ENCODE measurements at regions not wholly inside any gene's neighbourhood (a gene's known extent, or its start where the extent isn't known, plus 50 kb on each side); places are given as distances from the start of the nearest gene placed in this dataset.

DNA sequence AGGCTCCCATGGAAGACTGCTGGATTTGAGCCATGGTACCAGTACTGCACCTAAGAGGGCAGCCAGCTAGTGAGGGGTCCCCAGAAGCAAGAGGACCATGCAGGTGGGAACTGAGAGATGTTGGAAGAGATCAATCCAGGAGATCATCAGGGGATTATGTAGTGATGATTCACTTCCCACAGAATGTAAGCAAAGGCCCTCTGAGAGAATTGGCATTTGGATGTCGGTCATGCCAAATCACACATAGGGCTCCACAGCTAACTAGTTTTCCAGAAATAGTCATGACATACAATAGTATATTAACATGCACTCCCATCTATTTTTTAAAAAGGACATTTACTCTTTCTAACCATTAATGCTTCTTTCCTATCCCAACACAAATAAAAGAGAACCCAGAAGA, 112.5 kb downstream of the RASGEF1B start (continued):
- TF ChIP-seq, protein P1, sequence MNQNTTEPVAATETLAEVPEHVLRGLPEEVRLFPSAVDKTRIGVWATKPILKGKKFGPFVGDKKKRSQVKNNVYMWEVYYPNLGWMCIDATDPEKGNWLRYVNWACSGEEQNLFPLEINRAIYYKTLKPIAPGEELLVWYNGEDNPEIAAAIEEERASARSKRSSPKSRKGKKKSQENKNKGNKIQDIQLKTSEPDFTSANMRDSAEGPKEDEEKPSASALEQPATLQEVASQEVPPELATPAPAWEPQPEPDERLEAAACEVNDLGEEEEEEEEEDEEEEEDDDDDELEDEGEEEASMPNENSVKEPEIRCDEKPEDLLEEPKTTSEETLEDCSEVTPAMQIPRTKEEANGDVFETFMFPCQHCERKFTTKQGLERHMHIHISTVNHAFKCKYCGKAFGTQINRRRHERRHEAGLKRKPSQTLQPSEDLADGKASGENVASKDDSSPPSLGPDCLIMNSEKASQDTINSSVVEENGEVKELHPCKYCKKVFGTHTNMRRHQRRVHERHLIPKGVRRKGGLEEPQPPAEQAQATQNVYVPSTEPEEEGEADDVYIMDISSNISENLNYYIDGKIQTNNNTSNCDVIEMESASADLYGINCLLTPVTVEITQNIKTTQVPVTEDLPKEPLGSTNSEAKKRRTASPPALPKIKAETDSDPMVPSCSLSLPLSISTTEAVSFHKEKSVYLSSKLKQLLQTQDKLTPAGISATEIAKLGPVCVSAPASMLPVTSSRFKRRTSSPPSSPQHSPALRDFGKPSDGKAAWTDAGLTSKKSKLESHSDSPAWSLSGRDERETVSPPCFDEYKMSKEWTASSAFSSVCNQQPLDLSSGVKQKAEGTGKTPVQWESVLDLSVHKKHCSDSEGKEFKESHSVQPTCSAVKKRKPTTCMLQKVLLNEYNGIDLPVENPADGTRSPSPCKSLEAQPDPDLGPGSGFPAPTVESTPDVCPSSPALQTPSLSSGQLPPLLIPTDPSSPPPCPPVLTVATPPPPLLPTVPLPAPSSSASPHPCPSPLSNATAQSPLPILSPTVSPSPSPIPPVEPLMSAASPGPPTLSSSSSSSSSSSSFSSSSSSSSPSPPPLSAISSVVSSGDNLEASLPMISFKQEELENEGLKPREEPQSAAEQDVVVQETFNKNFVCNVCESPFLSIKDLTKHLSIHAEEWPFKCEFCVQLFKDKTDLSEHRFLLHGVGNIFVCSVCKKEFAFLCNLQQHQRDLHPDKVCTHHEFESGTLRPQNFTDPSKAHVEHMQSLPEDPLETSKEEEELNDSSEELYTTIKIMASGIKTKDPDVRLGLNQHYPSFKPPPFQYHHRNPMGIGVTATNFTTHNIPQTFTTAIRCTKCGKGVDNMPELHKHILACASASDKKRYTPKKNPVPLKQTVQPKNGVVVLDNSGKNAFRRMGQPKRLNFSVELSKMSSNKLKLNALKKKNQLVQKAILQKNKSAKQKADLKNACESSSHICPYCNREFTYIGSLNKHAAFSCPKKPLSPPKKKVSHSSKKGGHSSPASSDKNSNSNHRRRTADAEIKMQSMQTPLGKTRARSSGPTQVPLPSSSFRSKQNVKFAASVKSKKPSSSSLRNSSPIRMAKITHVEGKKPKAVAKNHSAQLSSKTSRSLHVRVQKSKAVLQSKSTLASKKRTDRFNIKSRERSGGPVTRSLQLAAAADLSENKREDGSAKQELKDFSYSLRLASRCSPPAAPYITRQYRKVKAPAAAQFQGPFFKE (tag by site-specific recombination; IDR thresholded peaks at IDR 0.05; ENCODE audit: borderline replicate concordance) = no peak
- no peak for TF ChIP-seq ZNF660 (tag by site-specific recombination; IDR thresholded peaks at IDR 0.05)
- TF ChIP-seq ZNF48 (tag by site-specific recombination; IDR thresholded peaks at IDR 0.05) = no peak
- no peak for TF ChIP-seq ZNF24 (tag by site-specific recombination; IDR thresholded peaks at IDR 0.05)
- TF ChIP-seq, protein P2, sequence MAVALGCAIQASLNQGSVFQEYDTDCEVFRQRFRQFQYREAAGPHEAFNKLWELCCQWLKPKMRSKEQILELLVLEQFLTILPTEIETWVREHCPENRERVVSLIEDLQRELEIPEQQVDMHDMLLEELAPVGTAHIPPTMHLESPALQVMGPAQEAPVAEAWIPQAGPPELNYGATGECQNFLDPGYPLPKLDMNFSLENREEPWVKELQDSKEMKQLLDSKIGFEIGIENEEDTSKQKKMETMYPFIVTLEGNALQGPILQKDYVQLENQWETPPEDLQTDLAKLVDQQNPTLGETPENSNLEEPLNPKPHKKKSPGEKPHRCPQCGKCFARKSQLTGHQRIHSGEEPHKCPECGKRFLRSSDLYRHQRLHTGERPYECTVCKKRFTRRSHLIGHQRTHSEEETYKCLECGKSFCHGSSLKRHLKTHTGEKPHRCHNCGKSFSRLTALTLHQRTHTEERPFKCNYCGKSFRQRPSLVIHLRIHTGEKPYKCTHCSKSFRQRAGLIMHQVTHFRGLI (tag by site-specific recombination; IDR thresholded peaks at IDR 0.05) = no peak
- TF ChIP-seq KLF8 (tag by site-specific recombination; IDR thresholded peaks at IDR 0.05) = no peak
- no peak for TF ChIP-seq ZNF596 (tag by site-specific recombination; IDR thresholded peaks at IDR 0.05)
- no peak for TF ChIP-seq ZNF747 (tag by site-specific recombination; IDR thresholded peaks at IDR 0.05)
- TF ChIP-seq TCF7L2 (IDR thresholded peaks at IDR 0.05; ENCODE audit: borderline replicate concordance, low read depth, low read length) = no peak
- no peak for TF ChIP-seq ZNF791 (tag by site-specific recombination; IDR thresholded peaks at IDR 0.05)
- no peak for TF ChIP-seq MEIS1 (CRISPR knock-in tag; IDR thresholded peaks at IDR 0.05; ENCODE audit: borderline replicate concordance)
- TF ChIP-seq ZNF416 (tag by site-specific recombination; IDR thresholded peaks at IDR 0.05) = no peak
- no peak for TF ChIP-seq ZFP37 (tag by site-specific recombination; IDR thresholded peaks at IDR 0.05)

DNA sequence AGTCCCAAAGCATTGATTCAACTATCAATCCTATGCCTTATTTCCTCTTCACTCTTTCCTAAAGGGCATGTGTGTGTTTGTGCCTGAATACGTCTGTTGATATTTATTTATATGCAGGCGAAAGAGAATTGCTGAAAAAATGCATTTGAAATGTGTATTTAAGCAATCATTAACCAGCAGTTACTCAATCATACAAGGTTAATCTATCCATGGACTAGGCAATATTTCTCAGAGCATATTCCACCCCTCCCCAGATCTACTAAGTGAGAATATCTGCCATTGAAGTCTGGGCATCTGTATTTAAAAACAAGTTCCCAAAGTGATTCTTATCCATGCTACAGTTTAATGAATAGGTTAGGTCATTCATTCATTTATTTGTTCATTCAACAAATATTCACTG, 113.6 kb downstream of the RASGEF1B start:
- no peak overlapping the region for H3K4me3 ChIP-seq (ENCODE audit: low read depth, low read length)
- POLR2A ChIA-PET = no interaction called here
- H3K27ac ChIP-seq (ENCODE audit: extremely low read depth, low read depth, low read length) = no peak overlapping the region
- TF ChIP-seq ZNF311 (tag by site-specific recombination; IDR thresholded peaks at IDR 0.05; ENCODE audit: borderline replicate concordance) (no peak), ZNF175 (tag by site-specific recombination; IDR thresholded peaks at IDR 0.05) (no peak), SP7 (tag by site-specific recombination; IDR thresholded peaks at IDR 0.05) (no peak), ZNF416 (tag by site-specific recombination; IDR thresholded peaks at IDR 0.05) (no peak), ZNF585B (tag by site-specific recombination; IDR thresholded peaks at IDR 0.05) (no peak), RBAK (tag by site-specific recombination; IDR thresholded peaks at IDR 0.05) (no peak), ZNF837 (tag by site-specific recombination; IDR thresholded peaks at IDR 0.05) (no peak), ZNF596 (tag by site-specific recombination; IDR thresholded peaks at IDR 0.05) (no peak), SALL2 (tag by site-specific recombination; IDR thresholded peaks at IDR 0.05; ENCODE audit: borderline replicate concordance) (no peak), ZNF155 (tag by site-specific recombination; IDR thresholded peaks at IDR 0.05) (no peak)
- no peaks in the 10 kb centered on the region for H3K9me3 ChIP-seq (ENCODE audit: control insufficient read depth, insufficient read depth, low read depth, low read length)
- H3K36me3 ChIP-seq (ENCODE audit: control insufficient read depth in 2 of 2, insufficient read depth in 1 of 2, low read length in 2 of 2) = no peaks in the 10 kb centered on the region
- CTCF ChIA-PET = no interaction called here
- no peaks in the 10 kb centered on the region for H3K4me1 ChIP-seq (ENCODE audit: control insufficient read depth, insufficient read depth, low read length)

Measured in HEK293 (cell line).